Astrocyte (in vitro differentiated cells and primary cell): ENCODE measurements at regions not wholly inside any gene's neighbourhood (a gene's known extent, or its start where the extent isn't known, plus 50 kb on each side); places are given as distances from the start of the nearest gene placed in this dataset.

Experiments
- DNase-seq: peaks from one replicate; pipeline ENCODE4 v3.0.0-alpha.2; 2010; ENCODE audit warnings: low read depth
- FAIRE-seq: peaks from 2 replicates; lab custom pipeline; 2011; peaks lifted over from hg19 to GRCh38; lab: Jason Lieb, UNC
- H2AFZ ChIP-seq: 2 replicates; pipeline ENCODE4 v1.6.0; 2012; ENCODE audit warnings: low read depth, low read length, inconsistent platforms
- H3K27ac ChIP-seq: 2 replicates; pipeline ENCODE4 v1.5.1; 2011; ENCODE audit warnings: low read depth, low read length, inconsistent platforms
- H3K27me3 ChIP-seq: 2 replicates; pipeline ENCODE4 v1.6.0; 2011; ENCODE audit warnings: low read length, inconsistent platforms; ENCODE audit not compliant: insufficient read depth
- H3K36me3 ChIP-seq: 2 replicates; pipeline ENCODE4 v1.5.1; 2011; ENCODE audit warnings: low read length, inconsistent platforms; ENCODE audit not compliant: insufficient read depth
- H3K4me1 ChIP-seq: 2 replicates; pipeline ENCODE4 v1.5.1; 2011; ENCODE audit warnings: low read length, inconsistent platforms; ENCODE audit not compliant: insufficient read depth
- H3K4me2 ChIP-seq: 2 replicates; pipeline ENCODE4 v1.6.0; 2012; ENCODE audit warnings: low read length, inconsistent platforms
- H3K4me3 ChIP-seq: 2 replicates; pipeline ENCODE4 v1.5.1; 2011; ENCODE audit warnings: low read depth, mild to moderate bottlenecking, low read length, inconsistent platforms; ENCODE audit not compliant: insufficient read depth
- H3K79me2 ChIP-seq: 2 replicates; pipeline ENCODE4 v1.6.0; 2012; ENCODE audit warnings: mild to moderate bottlenecking, low read length, inconsistent platforms; ENCODE audit not compliant: insufficient read depth
- H3K9ac ChIP-seq: 2 replicates; pipeline ENCODE4 v1.6.0; 2012; ENCODE audit warnings: mild to moderate bottlenecking, low read length, inconsistent platforms
- H3K9me3 ChIP-seq: 2 replicates; pipeline ENCODE4 v1.5.1; 2012; ENCODE audit warnings: low read depth, mild to moderate bottlenecking, low read length, inconsistent platforms; ENCODE audit not compliant: insufficient read depth
- H4K20me1 ChIP-seq: 2 replicates; pipeline ENCODE4 v1.6.0; 2012; ENCODE audit warnings: low read length, inconsistent platforms; ENCODE audit not compliant: insufficient read depth
- H3K27ac Mint-ChIP-seq: one replicate; pipeline ENCODE4 v1.8.0; 2021; ENCODE audit warnings: mild to moderate bottlenecking, mixed read lengths; ENCODE audit not compliant: unreplicated experiment
- H3K27me3 Mint-ChIP-seq: one replicate; pipeline ENCODE4 v1.8.0; 2021; ENCODE audit warnings: low read depth, mixed read lengths; ENCODE audit not compliant: unreplicated experiment
- H3K36me3 Mint-ChIP-seq: one replicate; pipeline ENCODE4 v1.8.0; 2021; ENCODE audit warnings: low read depth, mixed read lengths; ENCODE audit not compliant: unreplicated experiment
- H3K4me1 Mint-ChIP-seq: one replicate; pipeline ENCODE4 v1.8.0; 2021; ENCODE audit warnings: low read depth, mixed read lengths; ENCODE audit not compliant: unreplicated experiment
- H3K4me3 Mint-ChIP-seq: one replicate; pipeline ENCODE4 v1.8.0; 2021; ENCODE audit warnings: mild to moderate bottlenecking, moderate library complexity, mixed read lengths; ENCODE audit not compliant: unreplicated experiment
- H3K9me3 Mint-ChIP-seq: one replicate; pipeline ENCODE4 v1.8.0; 2021; ENCODE audit warnings: mild to moderate bottlenecking, mixed read lengths; ENCODE audit not compliant: unreplicated experiment
- EZH2 ChIP-seq: IDR thresholded peaks from 2 replicates; pipeline ENCODE4 v1.6.1; 2012; ENCODE audit warnings: mild to moderate bottlenecking, low read length, inconsistent platforms; ENCODE audit not compliant: insufficient read depth
- TF ChIP-seq, protein P1 (sequence below): IDR thresholded peaks from 2 replicates; pipeline ENCODE4 v1.5.1; 2011; ENCODE audit warnings: low read depth, mild to moderate bottlenecking, inconsistent platforms, low read length, moderate library complexity; ENCODE audit not compliant: insufficient read depth

- Histone ChIP-seq H3K27ac (no peak overlapping the region), H3K9ac (no peak overlapping the region), H3K9me3 (no peaks in the 10 kb centered on the region), H3K27me3 (no peaks in the 10 kb centered on the region), H3K4me1 (peaks cover 1% of the 10 kb centered on the region), H3K4me2 (no peak overlapping the region), H2AFZ (no peak overlapping the region), H3K79me2 (no peaks in the 10 kb centered on the region), H3K36me3 (no peaks in the 10 kb centered on the region), H3K4me3 (no peak overlapping the region), H4K20me1 (no peaks in the 10 kb centered on the region)
- peaks cover 29% of the 10 kb centered on the region for H3K27me3 Mint-ChIP-seq
- peaks cover 14% of the 10 kb centered on the region for H3K4me1 Mint-ChIP-seq
- TF ChIP-seq, protein P1, sequence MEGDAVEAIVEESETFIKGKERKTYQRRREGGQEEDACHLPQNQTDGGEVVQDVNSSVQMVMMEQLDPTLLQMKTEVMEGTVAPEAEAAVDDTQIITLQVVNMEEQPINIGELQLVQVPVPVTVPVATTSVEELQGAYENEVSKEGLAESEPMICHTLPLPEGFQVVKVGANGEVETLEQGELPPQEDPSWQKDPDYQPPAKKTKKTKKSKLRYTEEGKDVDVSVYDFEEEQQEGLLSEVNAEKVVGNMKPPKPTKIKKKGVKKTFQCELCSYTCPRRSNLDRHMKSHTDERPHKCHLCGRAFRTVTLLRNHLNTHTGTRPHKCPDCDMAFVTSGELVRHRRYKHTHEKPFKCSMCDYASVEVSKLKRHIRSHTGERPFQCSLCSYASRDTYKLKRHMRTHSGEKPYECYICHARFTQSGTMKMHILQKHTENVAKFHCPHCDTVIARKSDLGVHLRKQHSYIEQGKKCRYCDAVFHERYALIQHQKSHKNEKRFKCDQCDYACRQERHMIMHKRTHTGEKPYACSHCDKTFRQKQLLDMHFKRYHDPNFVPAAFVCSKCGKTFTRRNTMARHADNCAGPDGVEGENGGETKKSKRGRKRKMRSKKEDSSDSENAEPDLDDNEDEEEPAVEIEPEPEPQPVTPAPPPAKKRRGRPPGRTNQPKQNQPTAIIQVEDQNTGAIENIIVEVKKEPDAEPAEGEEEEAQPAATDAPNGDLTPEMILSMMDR, result no peak
- TF ChIP-seq EZH2, result no peak
- DNase-seq (no peak), FAIRE-seq (no peak)
- H3K36me3 Mint-ChIP-seq, result no peaks in the 10 kb centered on the region
- H3K4me3 Mint-ChIP-seq, result no peak overlapping the region
- no peaks in the 10 kb centered on the region for H3K9me3 Mint-ChIP-seq
- no peak overlapping the region for H3K27ac Mint-ChIP-seq
Measured at GRCh38 chr15:77864211-77865105, 213.1 kb downstream of the TBC1D2B start.

- Histone ChIP-seq H3K9ac (no peak overlapping the region), H3K27ac (no peak overlapping the region), H3K9me3 (no peaks in the 10 kb centered on the region), H4K20me1 (no peaks in the 10 kb centered on the region), H3K36me3 (no peaks in the 10 kb centered on the region), H3K4me3 (no peak overlapping the region), H3K4me2 (no peak overlapping the region), H3K4me1 (no peaks in the 10 kb centered on the region), H2AFZ (no peak overlapping the region), H3K79me2 (no peaks in the 10 kb centered on the region), H3K27me3 (no peaks in the 10 kb centered on the region)
- Mint-ChIP-seq H3K27me3 (peaks cover 35% of the 10 kb centered on the region), H3K36me3 (no peaks in the 10 kb centered on the region), H3K27ac (no peak overlapping the region), H3K4me1 (peaks cover 14% of the 10 kb centered on the region), H3K9me3 (no peaks in the 10 kb centered on the region), H3K4me3 (no peak overlapping the region)
- TF ChIP-seq, protein P1, result no peak
- no peak for TF ChIP-seq EZH2
- no peak for FAIRE-seq
- no peak for DNase-seq
Measured at GRCh38 chr15:77863491-77864105, 213.9 kb downstream of the TBC1D2B start.
